Mucosa of rectum (tissue), 2 donors: ENCODE measurements at regions not wholly inside any gene's neighbourhood (a gene's known extent, or its start where the extent isn't known, plus 50 kb on each side); places are given as distances from the start of the nearest gene placed in this dataset.
"Not testable (repeated sequence)": the region's sequence is repeated elsewhere in the genome, so short reads cannot be mapped to it uniquely, and the experiment has no call there.

ENCODE experiments used
- H3K27ac ChIP-seq, 2 donors: one replicate each; pipeline ENCODE4 v1.7.0; 2013; ENCODE audit warnings: inconsistent platforms in 2 of 2, low read depth in 2 of 2, low read length in 2 of 2
- H3K27me3 ChIP-seq, 2 donors: one replicate each; pipeline ENCODE4 v1.7.0; 2013; ENCODE audit warnings: low read length in 2 of 2; ENCODE audit not compliant: control insufficient read depth in 2 of 2, insufficient read depth in 2 of 2
- H3K36me3 ChIP-seq, 2 donors: one replicate each; pipeline ENCODE4 v1.7.0; 2013; ENCODE audit warnings: low read length in 2 of 2; ENCODE audit not compliant: control insufficient read depth in 2 of 2, insufficient read depth in 2 of 2
- H3K4me1 ChIP-seq, 2 donors: one replicate each; pipeline ENCODE4 v1.7.0; 2013; ENCODE audit warnings: low read length in 2 of 2, mild to moderate bottlenecking in 1 of 2; ENCODE audit not compliant: control insufficient read depth in 2 of 2, insufficient read depth in 2 of 2
- H3K4me3 ChIP-seq, 2 donors: one replicate each; pipeline ENCODE4 v1.7.0; 2013; ENCODE audit warnings: low read length in 2 of 2
- H3K9ac ChIP-seq, 2 donors: one replicate each; pipeline ENCODE4 v1.7.0; 2013; ENCODE audit warnings: low read length in 2 of 2, low read depth in 1 of 2, mild to moderate bottlenecking in 1 of 2
- H3K9me3 ChIP-seq, 2 donors: one replicate each; pipeline ENCODE4 v1.7.0; 2013; ENCODE audit warnings: low read length in 2 of 2; ENCODE audit not compliant: control insufficient read depth in 2 of 2
- donor health status: healthy.
- donor health status: Normal muscosa, but diverticular disease.

DNA sequence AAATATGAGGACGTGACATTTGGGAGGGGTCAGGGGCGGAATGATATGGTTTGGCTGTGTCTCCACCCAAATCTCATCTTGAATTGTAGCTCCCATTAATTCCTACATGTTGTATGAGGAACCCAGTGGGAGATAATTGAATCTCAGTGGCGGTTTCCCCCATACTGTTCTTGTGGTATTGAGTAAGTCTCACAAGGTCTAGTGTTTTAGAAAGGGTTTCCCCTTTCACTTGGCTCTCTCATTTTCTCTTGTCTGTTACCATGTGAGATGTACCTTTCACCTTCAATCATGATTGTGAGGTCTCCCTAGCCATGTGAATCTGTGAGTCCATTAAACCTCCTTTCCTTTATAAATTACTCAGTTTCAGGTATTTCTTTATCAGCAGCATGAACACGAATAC is 663.6 kb upstream of the CHRM3 start:
- no peak overlapping the region for H3K4me3 ChIP-seq
- H3K27me3 ChIP-seq = no peaks in the 10 kb centered on the region
- H3K36me3 ChIP-seq = no peaks in the 10 kb centered on the region
- H3K9me3 ChIP-seq = no peaks in the 10 kb centered on the region
- no peaks in the 10 kb centered on the region for H3K4me1 ChIP-seq
- no peak overlapping the region for H3K9ac ChIP-seq
- H3K27ac ChIP-seq = no peak overlapping the region

DNA sequence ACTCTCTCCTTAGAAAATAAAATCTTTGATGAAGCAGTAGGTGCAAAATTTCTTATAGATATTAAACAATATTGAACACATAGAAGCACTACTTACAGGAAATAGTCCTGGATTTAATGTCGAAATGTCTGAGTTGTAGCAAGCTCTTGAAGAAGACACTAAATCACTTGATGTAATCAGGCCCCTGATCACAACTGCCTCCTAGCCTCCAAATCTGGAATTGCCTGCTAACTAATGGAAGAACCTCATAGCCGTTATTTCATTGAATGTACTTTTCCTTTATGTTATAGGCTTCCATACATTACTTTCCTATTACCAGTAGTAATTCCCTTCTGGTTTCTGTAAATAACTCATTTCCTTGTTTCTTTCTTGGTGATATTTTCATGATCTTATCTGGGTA is 675.7 kb upstream of the CHRM3 start:
- Histone ChIP-seq H3K9ac (no peak overlapping the region), H3K4me3 (no peak overlapping the region)

DNA sequence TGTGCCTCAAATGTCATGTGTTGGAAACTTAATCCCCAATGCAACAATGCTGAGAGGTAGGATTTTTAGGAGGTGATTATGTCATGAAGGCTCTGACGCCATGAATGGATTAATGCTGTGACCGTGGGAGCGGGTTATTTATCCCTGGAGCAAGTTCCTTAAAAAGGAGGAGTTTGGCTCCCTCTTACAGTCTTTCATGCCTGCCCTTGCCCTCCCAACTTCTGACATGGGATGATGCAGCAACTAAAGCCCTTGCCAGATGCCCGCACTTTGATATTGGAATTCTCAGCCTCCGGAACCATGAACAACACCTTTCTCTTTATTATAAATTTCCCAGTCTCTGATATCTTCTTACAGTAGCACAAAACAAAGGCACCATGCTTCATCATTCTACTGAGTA is 685.3 kb upstream of the CHRM3 start:
- no peaks in the 10 kb centered on the region for H3K9me3 ChIP-seq
- H3K27me3 ChIP-seq = no peaks in the 10 kb centered on the region

More for the DNA sequence above, 675.7 kb upstream of the CHRM3 start:
- Histone ChIP-seq H3K27me3 (no peaks in the 10 kb centered on the region), H3K4me1 (no peaks in the 10 kb centered on the region), H3K9me3 (no peaks in the 10 kb centered on the region), H3K36me3 (no peaks in the 10 kb centered on the region), H3K27ac (no peak overlapping the region)

DNA sequence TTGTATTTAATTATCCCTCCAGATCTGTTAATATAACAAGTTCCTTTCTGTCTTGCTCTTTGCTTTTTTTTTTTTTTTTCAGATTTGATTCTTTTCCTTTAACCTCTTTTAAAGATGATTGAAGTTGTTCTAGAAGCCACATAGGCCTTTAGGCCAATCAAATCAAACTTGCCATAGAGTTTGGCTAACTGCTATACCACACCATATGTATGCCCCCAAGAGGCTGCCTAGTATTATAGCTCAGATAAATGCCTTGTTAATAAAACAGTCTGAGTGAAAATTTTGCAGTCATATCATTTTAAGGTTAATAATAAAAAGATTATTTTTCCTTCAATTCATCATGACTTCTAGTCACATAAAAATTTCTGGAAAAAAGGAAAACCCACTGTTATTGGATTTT is 696.0 kb upstream of the CHRM3 start:
- no peak overlapping the region for H3K9ac ChIP-seq
- H3K9me3 ChIP-seq = no peaks in the 10 kb centered on the region
- H3K27me3 ChIP-seq = no peaks in the 10 kb centered on the region
- H3K4me1 ChIP-seq = no peaks in the 10 kb centered on the region
- H3K36me3 ChIP-seq = no peaks in the 10 kb centered on the region
- H3K27ac ChIP-seq = no peak overlapping the region
- H3K4me3 ChIP-seq = no peak overlapping the region

More for the DNA sequence above, 685.3 kb upstream of the CHRM3 start:
- Histone ChIP-seq H3K36me3 (no peaks in the 10 kb centered on the region), H3K9ac (no peak overlapping the region), H3K27ac (no peak overlapping the region), H3K4me3 (no peak overlapping the region), H3K4me1 (no peaks in the 10 kb centered on the region)

DNA sequence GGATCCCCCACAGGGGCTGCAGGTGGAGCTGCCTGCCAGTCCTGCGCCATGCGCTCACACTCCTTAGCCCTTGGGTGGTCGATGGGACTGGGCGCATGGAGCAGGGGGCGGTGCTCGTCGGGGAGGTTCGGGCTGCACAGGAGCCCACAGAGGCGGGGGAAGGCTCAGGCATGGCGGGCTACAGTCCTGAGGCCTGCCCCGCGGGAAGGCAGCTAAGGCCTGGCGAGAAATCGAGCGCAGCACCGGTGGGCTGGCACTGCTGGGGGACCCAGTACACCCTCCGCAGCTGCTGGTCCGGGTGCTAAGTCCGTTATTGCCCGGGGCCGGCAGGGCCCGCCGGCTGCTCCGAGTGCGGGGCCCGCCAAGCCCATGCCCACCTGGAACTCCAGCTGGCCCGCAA is 701.8 kb upstream of the CHRM3 start:
- not testable (repeated sequence) for H3K4me1 ChIP-seq, H3K4me3 ChIP-seq, H3K27me3 ChIP-seq, H3K27ac ChIP-seq, H3K9me3 ChIP-seq, H3K9ac ChIP-seq, H3K36me3 ChIP-seq

DNA sequence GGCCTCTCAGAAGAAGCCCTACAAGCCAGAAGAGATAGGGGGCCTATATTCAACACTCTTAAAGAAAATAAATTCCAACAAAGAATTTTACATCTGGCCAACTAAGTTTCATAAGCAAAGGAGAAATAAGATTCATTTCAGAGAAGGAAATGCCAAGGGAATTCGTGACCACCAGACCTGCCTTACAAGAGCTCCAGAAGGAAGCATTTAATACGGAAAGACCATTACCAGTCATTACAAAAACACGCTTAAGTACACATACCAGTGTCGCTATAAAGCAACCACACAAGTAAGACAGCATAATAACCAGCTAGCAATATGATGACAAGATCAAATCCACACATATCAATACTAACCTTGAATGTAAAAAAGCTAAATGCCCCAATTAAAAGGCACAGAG is 704.9 kb upstream of the CHRM3 start:
- Histone ChIP-seq H3K36me3 (no peaks in the 10 kb centered on the region), H3K27me3 (no peaks in the 10 kb centered on the region), H3K9me3 (no peaks in the 10 kb centered on the region), H3K4me1 (no peaks in the 10 kb centered on the region), H3K9ac (no peak overlapping the region), H3K27ac (no peak overlapping the region), H3K4me3 (no peak overlapping the region)

DNA sequence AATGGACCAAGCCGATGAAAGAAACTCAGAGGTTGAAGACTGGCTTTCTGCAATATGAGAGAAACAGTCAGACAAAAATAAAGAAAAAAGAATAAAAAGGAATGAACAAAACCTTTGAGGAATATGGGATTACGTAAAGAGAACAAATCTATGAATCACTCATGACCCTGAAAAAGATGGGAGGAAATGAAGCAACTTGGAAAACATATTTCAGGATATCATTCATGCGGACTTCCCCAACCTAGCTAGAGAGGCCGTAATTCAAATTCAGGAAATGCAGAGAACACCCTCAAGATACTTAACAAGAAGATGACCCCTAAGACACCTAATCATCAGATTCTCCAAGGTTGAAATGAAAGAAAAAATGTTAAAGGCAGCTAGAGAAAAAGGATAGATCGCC is 705.3 kb upstream of the CHRM3 start:
- Histone ChIP-seq H3K4me3 (no peak overlapping the region), H3K36me3 (no peaks in the 10 kb centered on the region), H3K4me1 (no peaks in the 10 kb centered on the region), H3K9me3 (no peaks in the 10 kb centered on the region), H3K27ac (no peak overlapping the region), H3K9ac (no peak overlapping the region), H3K27me3 (no peaks in the 10 kb centered on the region)

DNA sequence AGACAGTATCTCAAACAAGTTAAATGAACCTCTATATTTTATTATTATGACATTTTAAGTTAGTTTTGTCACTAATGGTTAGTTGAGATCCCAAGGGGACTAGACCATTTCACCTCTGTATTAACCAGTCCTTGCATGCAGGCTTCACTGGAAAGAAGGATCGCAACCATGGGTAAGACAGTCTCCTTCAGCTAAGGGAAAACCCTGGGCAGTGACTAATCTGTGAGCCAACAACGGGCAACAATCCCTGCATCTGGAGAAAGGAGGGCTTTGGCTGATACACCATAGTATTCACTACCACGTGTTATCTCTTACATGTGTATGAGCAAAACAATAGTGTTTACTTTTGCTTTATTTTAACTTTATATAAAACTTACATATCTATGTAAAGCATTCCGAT is 708.8 kb upstream of the CHRM3 start:
- Histone ChIP-seq H3K36me3 (no peaks in the 10 kb centered on the region), H3K9me3 (no peaks in the 10 kb centered on the region), H3K27me3 (no peaks in the 10 kb centered on the region), H3K4me1 (no peaks in the 10 kb centered on the region), H3K4me3 (no peak overlapping the region), H3K27ac (no peak overlapping the region), H3K9ac (no peak overlapping the region)

DNA sequence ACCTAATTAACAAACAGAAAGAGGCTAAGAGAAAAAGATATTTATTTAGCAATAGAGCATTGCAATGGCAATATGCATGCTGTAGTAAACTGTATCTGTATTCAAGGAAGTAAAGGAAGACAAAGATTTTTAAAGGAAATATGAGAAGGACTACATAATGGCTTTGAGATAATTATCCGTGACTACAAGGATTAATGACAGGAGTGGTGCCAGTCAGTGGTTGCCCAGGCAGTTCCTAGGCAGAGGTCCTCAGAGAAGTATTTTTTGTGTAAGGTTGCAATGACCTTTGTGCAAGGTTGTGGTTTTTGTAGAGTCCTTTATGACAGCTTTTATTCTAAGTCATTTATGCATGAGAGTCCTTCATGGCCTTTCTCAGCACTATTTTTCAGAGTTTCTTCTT is 711.1 kb upstream of the CHRM3 start:
- Histone ChIP-seq H3K9me3 (no peaks in the 10 kb centered on the region), H3K9ac (no peak overlapping the region), H3K36me3 (no peaks in the 10 kb centered on the region), H3K27me3 (no peaks in the 10 kb centered on the region), H3K4me3 (no peak overlapping the region), H3K4me1 (no peaks in the 10 kb centered on the region), H3K27ac (no peak overlapping the region)

DNA sequence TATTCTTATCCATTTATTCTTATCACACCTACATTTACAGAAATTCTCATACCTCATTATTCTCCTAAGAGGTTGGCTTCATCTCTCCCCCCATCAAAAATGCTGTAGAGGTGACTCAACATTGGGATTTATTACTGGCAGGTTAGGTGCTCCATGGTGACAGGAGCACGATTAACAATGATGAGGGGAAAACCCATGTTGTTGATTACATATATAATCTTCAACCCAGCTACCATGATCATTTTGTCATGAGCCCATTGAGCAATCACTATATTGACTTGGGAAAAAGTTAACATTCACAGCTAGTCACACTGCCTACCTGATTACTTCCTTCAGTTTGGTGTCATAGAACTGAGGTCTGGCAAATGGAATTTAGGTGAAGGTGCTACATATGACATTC is 712.1 kb upstream of the CHRM3 start:
- Histone ChIP-seq H3K4me1 (no peaks in the 10 kb centered on the region), H3K4me3 (no peak overlapping the region), H3K36me3 (no peaks in the 10 kb centered on the region), H3K9me3 (no peaks in the 10 kb centered on the region), H3K27me3 (no peaks in the 10 kb centered on the region), H3K9ac (no peak overlapping the region), H3K27ac (no peak overlapping the region)

DNA sequence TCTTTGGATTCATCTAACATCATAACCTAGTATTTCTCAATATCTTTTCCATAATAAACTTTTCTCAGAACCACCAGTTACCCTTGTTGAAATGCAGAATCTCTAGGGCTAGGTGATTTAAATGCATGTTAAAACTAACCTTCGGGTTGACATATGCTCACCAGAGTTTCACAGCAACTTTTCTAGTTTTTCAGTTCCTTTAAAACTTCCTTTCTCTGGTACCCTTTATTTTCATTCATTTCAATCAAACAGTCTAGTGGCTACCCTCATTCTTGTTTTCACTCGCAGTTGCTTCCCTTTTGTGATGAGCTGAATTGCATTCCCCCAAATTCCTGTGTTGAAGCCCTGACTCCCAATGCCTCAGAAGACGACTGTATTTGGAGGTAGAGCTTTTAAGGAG is 712.8 kb upstream of the CHRM3 start:
- no peaks in the 10 kb centered on the region for H3K36me3 ChIP-seq
- no peak overlapping the region for H3K27ac ChIP-seq
- H3K9ac ChIP-seq = no peak overlapping the region
- no peaks in the 10 kb centered on the region for H3K9me3 ChIP-seq
- H3K4me3 ChIP-seq = no peak overlapping the region
- no peaks in the 10 kb centered on the region for H3K27me3 ChIP-seq
- no peaks in the 10 kb centered on the region for H3K4me1 ChIP-seq
